ENCODE measurements at regions not wholly inside any gene's neighbourhood (a gene's known extent, or its start where the extent isn't known, plus 50 kb on each side); places are given as distances from the start of the nearest gene placed in this dataset.

GRCh38 chrX:40434947-40435346 lies 145.8 kb upstream of the ATP6AP2 start:
- TF ChIP-seq CTCF (IDR thresholded peaks at IDR 0.05) (no peak), POLR2A (IDR thresholded peaks at IDR 0.05) (no peak), POLR2AphosphoS5 (IDR thresholded peaks at IDR 0.05) (no peak)

Measured in transverse colon (tissue), 4 donors.